Colonic mucosa (tissue), 4 donors: ENCODE measurements at regions not wholly inside any gene's neighbourhood (a gene's known extent, or its start where the extent isn't known, plus 50 kb on each side); places are given as distances from the start of the nearest gene placed in this dataset.

ENCODE experiments used
- DNase-seq: peaks from one replicate; pipeline ENCODE4 v3.0.0-alpha.2; 2020
- H3K27ac ChIP-seq: fragments of 200-600 bp; one replicate; pipeline ENCODE4 v1.8.0; 2021
- H3K27me3 ChIP-seq: fragments of 200-600 bp; one replicate; pipeline ENCODE4 v1.8.0; 2021
- H3K36me3 ChIP-seq: fragments of 200-600 bp; one replicate; pipeline ENCODE4 v1.8.0; 2021
- H3K4me1 ChIP-seq: fragments of 200-600 bp; one replicate; pipeline ENCODE4 v1.8.0; 2021; ENCODE audit warnings: mild to moderate bottlenecking
- H3K4me3 ChIP-seq: fragments of 200-600 bp; one replicate; pipeline ENCODE4 v1.8.0; 2021
- H3K9ac ChIP-seq, 2 donors: one replicate each; pipeline ENCODE4 v1.7.0; 2013; ENCODE audit warnings: control low read depth in 2 of 2, low read depth in 2 of 2, low read length in 2 of 2
- H3K9me3 ChIP-seq: fragments of 200-600 bp; one replicate; pipeline ENCODE4 v1.8.0; 2021
- CTCF ChIP-seq: fragments of 200-600 bp; IDR thresholded peaks from one replicate; pipeline ENCODE4 v1.8.0; 2022; ENCODE audit warnings: antibody characterized with exemption, mild to moderate bottlenecking
- intact Hi-C: fragments of 100-400 bp; cut with DNase I; formaldehyde crosslinking; loops from one replicate; pipeline ENCODE4 v1.14.1; 2022
- donor health status: healthy.
- donor health status: DM: no; HTN: no; CAD: no.
- donor health status: DM: no; HTN: no; CAD: no.

GRCh38 chr1:37107153-37107907, 73.0 kb upstream of the GRIK3 start:
- Histone ChIP-seq H3K4me3 (no peak overlapping the region), H3K4me1 (no peaks in the 10 kb centered on the region), H3K27me3 (no peaks in the 10 kb centered on the region), H3K36me3 (no peaks in the 10 kb centered on the region), H3K9me3 (no peaks in the 10 kb centered on the region), H3K9ac (no peak overlapping the region), H3K27ac (no peak overlapping the region)
- intact Hi-C loops, result no loop called here
- no peak for TF ChIP-seq CTCF
- DNase-seq, result no peak

- intact Hi-C loops, result no loop called here
- TF ChIP-seq CTCF, result no peak
- DNase-seq, result no peak
- Histone ChIP-seq H3K4me3 (no peak overlapping the region), H3K9ac (no peak overlapping the region), H3K27ac (no peak overlapping the region), H3K4me1 (no peaks in the 10 kb centered on the region), H3K27me3 (no peaks in the 10 kb centered on the region), H3K36me3 (no peaks in the 10 kb centered on the region), H3K9me3 (no peaks in the 10 kb centered on the region)
These were observed 74.4 kb upstream of the GRIK3 start for GRCh38 chr1:37108596-37109188.

GRCh38 chr1:37112430-37112829, 78.1 kb upstream of the GRIK3 start:
- Histone ChIP-seq H3K4me1 (no peaks in the 10 kb centered on the region), H3K27ac (no peak overlapping the region), H3K9ac (no peak overlapping the region), H3K9me3 (no peaks in the 10 kb centered on the region), H3K27me3 (no peaks in the 10 kb centered on the region), H3K4me3 (no peak overlapping the region), H3K36me3 (no peaks in the 10 kb centered on the region)
- intact Hi-C loops, result no loop called here
- DNase-seq, result no peak
- no peak for TF ChIP-seq CTCF

- no peak overlapping the region for H3K9ac ChIP-seq
- H3K4me1 ChIP-seq, result no peaks in the 10 kb centered on the region
- H3K9me3 ChIP-seq, result no peaks in the 10 kb centered on the region
- no peak for TF ChIP-seq CTCF
- no peak for DNase-seq
- H3K36me3 ChIP-seq, result no peaks in the 10 kb centered on the region
- H3K27ac ChIP-seq, result no peak overlapping the region
- intact Hi-C loops, result no loop called here
- H3K27me3 ChIP-seq, result no peaks in the 10 kb centered on the region
- H3K4me3 ChIP-seq, result no peak overlapping the region
These were observed 79.1 kb upstream of the GRIK3 start for GRCh38 chr1:37113285-37113997.

GRCh38 chr1:37118790-37119189, 84.5 kb upstream of the GRIK3 start:
- TF ChIP-seq CTCF, result no peak
- intact Hi-C loops, result no loop called here
- Histone ChIP-seq H3K27me3 (no peaks in the 10 kb centered on the region), H3K4me3 (no peak overlapping the region), H3K9ac (no peak overlapping the region), H3K36me3 (no peaks in the 10 kb centered on the region), H3K9me3 (no peaks in the 10 kb centered on the region), H3K4me1 (no peaks in the 10 kb centered on the region), H3K27ac (no peak overlapping the region)
- no peak for DNase-seq
